Activated T-cell treated with anti-CD3 and anti-CD28 coated beads, Interleukin-2, amount 50 U/mL, for 4 hours (primary cell): ENCODE measurements at regions not wholly inside any gene's neighbourhood (a gene's known extent, or its start where the extent isn't known, plus 50 kb on each side); places are given as distances from the start of the nearest gene placed in this dataset.

ENCODE experiments used
- ATAC-seq, 2 donors: fragments of 200-7000 bp; cut with Tn5 transposase; one replicate each; pipeline ENCODE4 v1.10.0; 2021
- DNase-seq: peaks from one replicate; pipeline ENCODE4 v3.0.0-alpha.2; 2020
- H3K27me3 Mint-ChIP-seq: one replicate; pipeline ENCODE4 v1.8.0; 2021; ENCODE audit warnings: low read depth, mixed read lengths
- H3K36me3 Mint-ChIP-seq: one replicate; pipeline ENCODE4 v1.8.0; 2022; ENCODE audit warnings: mixed read lengths; ENCODE audit not compliant: insufficient read depth
- H3K4me1 Mint-ChIP-seq: one replicate; pipeline ENCODE4 v1.8.0; 2021; ENCODE audit warnings: low read depth, mixed read lengths
- H3K4me3 Mint-ChIP-seq: one replicate; pipeline ENCODE4 v1.8.0; 2021; ENCODE audit warnings: mild to moderate bottlenecking, moderate library complexity, mixed read lengths
- H3K9me3 Mint-ChIP-seq: one replicate; pipeline ENCODE4 v1.8.0; 2021; ENCODE audit warnings: mixed read lengths

GRCh38 chr13:83201506-83201905 is 680.8 kb downstream of the SLITRK1 start:
- Mint-ChIP-seq H3K36me3 (no peaks in the 10 kb centered on the region), H3K9me3 (peaks cover 6% of the 10 kb centered on the region), H3K4me1 (no peaks in the 10 kb centered on the region), H3K27me3 (no peaks in the 10 kb centered on the region), H3K4me3 (no peak overlapping the region)
- DNase-seq (no peak), ATAC-seq (no peak)

- Mint-ChIP-seq H3K9me3 (no peaks in the 10 kb centered on the region), H3K4me1 (no peaks in the 10 kb centered on the region), H3K4me3 (no peak overlapping the region), H3K27me3 (no peaks in the 10 kb centered on the region), H3K36me3 (no peaks in the 10 kb centered on the region)
- ATAC-seq (no peak), DNase-seq (no peak)
These were observed 685.0 kb downstream of the SLITRK1 start for GRCh38 chr13:83197316-83197715.

- H3K9me3 Mint-ChIP-seq: peaks cover 11% of the 10 kb centered on the region
- ATAC-seq (no peak), DNase-seq (no peak)
- no peaks in the 10 kb centered on the region for H3K27me3 Mint-ChIP-seq
- no peak overlapping the region for H3K4me3 Mint-ChIP-seq
- no peaks in the 10 kb centered on the region for H3K36me3 Mint-ChIP-seq
- no peaks in the 10 kb centered on the region for H3K4me1 Mint-ChIP-seq
These were observed 692.3 kb downstream of the SLITRK1 start for GRCh38 chr13:83190020-83190419.

- H3K27me3 Mint-ChIP-seq: no peaks in the 10 kb centered on the region
- peaks cover 6% of the 10 kb centered on the region for H3K9me3 Mint-ChIP-seq
- DNase-seq (no peak), ATAC-seq (no peak)
- no peaks in the 10 kb centered on the region for H3K4me1 Mint-ChIP-seq
- no peaks in the 10 kb centered on the region for H3K36me3 Mint-ChIP-seq
- H3K4me3 Mint-ChIP-seq: no peak overlapping the region
These were observed 697.5 kb downstream of the SLITRK1 start for GRCh38 chr13:83184819-83185218.

GRCh38 chr13:83184150-83184475 is 698.2 kb downstream of the SLITRK1 start:
- Mint-ChIP-seq H3K4me3 (no peak overlapping the region), H3K4me1 (no peaks in the 10 kb centered on the region), H3K9me3 (peaks cover 6% of the 10 kb centered on the region), H3K36me3 (no peaks in the 10 kb centered on the region), H3K27me3 (no peaks in the 10 kb centered on the region)
- ATAC-seq (no peak), DNase-seq (no peak)

- no peaks in the 10 kb centered on the region for H3K27me3 Mint-ChIP-seq
- peaks cover 6% of the 10 kb centered on the region for H3K9me3 Mint-ChIP-seq
- no peaks in the 10 kb centered on the region for H3K4me1 Mint-ChIP-seq
- DNase-seq (no peak), ATAC-seq (no peak)
- H3K4me3 Mint-ChIP-seq: no peak overlapping the region
- no peaks in the 10 kb centered on the region for H3K36me3 Mint-ChIP-seq
These were observed 698.7 kb downstream of the SLITRK1 start for GRCh38 chr13:83183439-83184149.

- DNase-seq (no peak), ATAC-seq (no peak)
- Mint-ChIP-seq H3K4me1 (no peaks in the 10 kb centered on the region), H3K27me3 (no peaks in the 10 kb centered on the region), H3K9me3 (peaks cover 6% of the 10 kb centered on the region), H3K4me3 (no peak overlapping the region), H3K36me3 (no peaks in the 10 kb centered on the region)
These were observed 699.4 kb downstream of the SLITRK1 start for GRCh38 chr13:83182845-83183244.

GRCh38 chr13:83178008-83178407 is 704.3 kb downstream of the SLITRK1 start:
- Mint-ChIP-seq H3K4me1 (no peaks in the 10 kb centered on the region), H3K9me3 (peaks cover 10% of the 10 kb centered on the region), H3K4me3 (no peak overlapping the region), H3K27me3 (no peaks in the 10 kb centered on the region), H3K36me3 (no peaks in the 10 kb centered on the region)
- DNase-seq (no peak), ATAC-seq (no peak)

- DNase-seq (no peak), ATAC-seq (no peak)
- no peak overlapping the region for H3K4me3 Mint-ChIP-seq
- no peaks in the 10 kb centered on the region for H3K4me1 Mint-ChIP-seq
- H3K36me3 Mint-ChIP-seq: no peaks in the 10 kb centered on the region
- H3K27me3 Mint-ChIP-seq: no peaks in the 10 kb centered on the region
- peaks cover 15% of the 10 kb centered on the region for H3K9me3 Mint-ChIP-seq
These were observed 713.7 kb downstream of the SLITRK1 start for GRCh38 chr13:83168590-83168989.

GRCh38 chr13:83167203-83167602 is 715.1 kb downstream of the SLITRK1 start:
- H3K36me3 Mint-ChIP-seq: no peaks in the 10 kb centered on the region
- H3K4me3 Mint-ChIP-seq: no peak overlapping the region
- ATAC-seq: no peak
- H3K4me1 Mint-ChIP-seq: no peaks in the 10 kb centered on the region
- DNase-seq: no peak
- H3K27me3 Mint-ChIP-seq: no peaks in the 10 kb centered on the region
- peaks cover 10% of the 10 kb centered on the region for H3K9me3 Mint-ChIP-seq

- H3K9me3 Mint-ChIP-seq: peaks cover 10% of the 10 kb centered on the region
- no peak overlapping the region for H3K4me3 Mint-ChIP-seq
- DNase-seq: no peak
- H3K27me3 Mint-ChIP-seq: no peaks in the 10 kb centered on the region
- no peaks in the 10 kb centered on the region for H3K36me3 Mint-ChIP-seq
- no peak for ATAC-seq
- H3K4me1 Mint-ChIP-seq: no peaks in the 10 kb centered on the region
These were observed 715.7 kb downstream of the SLITRK1 start for GRCh38 chr13:83166550-83166949.

- Mint-ChIP-seq H3K36me3 (no peaks in the 10 kb centered on the region), H3K4me1 (no peaks in the 10 kb centered on the region), H3K9me3 (peaks cover 10% of the 10 kb centered on the region), H3K4me3 (no peak overlapping the region), H3K27me3 (no peaks in the 10 kb centered on the region)
- DNase-seq: no peak
- ATAC-seq: no peak
These were observed 719.8 kb downstream of the SLITRK1 start for GRCh38 chr13:83162493-83162892.

GRCh38 chr13:83153848-83154247 is 728.4 kb downstream of the SLITRK1 start:
- Mint-ChIP-seq H3K4me3 (no peak overlapping the region), H3K9me3 (no peaks in the 10 kb centered on the region), H3K4me1 (no peaks in the 10 kb centered on the region), H3K36me3 (no peaks in the 10 kb centered on the region), H3K27me3 (no peaks in the 10 kb centered on the region)
- DNase-seq: no peak
- no peak for ATAC-seq

GRCh38 chr13:83151308-83151660 is 731.0 kb downstream of the SLITRK1 start:
- ATAC-seq (no peak), DNase-seq (no peak)
- Mint-ChIP-seq H3K9me3 (no peaks in the 10 kb centered on the region), H3K4me3 (no peak overlapping the region), H3K27me3 (no peaks in the 10 kb centered on the region), H3K4me1 (no peaks in the 10 kb centered on the region), H3K36me3 (no peaks in the 10 kb centered on the region)

- Mint-ChIP-seq H3K4me3 (no peak overlapping the region), H3K36me3 (no peaks in the 10 kb centered on the region), H3K4me1 (no peaks in the 10 kb centered on the region), H3K27me3 (no peaks in the 10 kb centered on the region), H3K9me3 (no peaks in the 10 kb centered on the region)
- no peak for DNase-seq
- ATAC-seq: no peak
These were observed 731.5 kb downstream of the SLITRK1 start for GRCh38 chr13:83150616-83151307.
